HepG2 (cell line): ENCODE measurements at regions not wholly inside any gene's neighbourhood (a gene's known extent, or its start where the extent isn't known, plus 50 kb on each side); places are given as distances from the start of the nearest gene placed in this dataset.

Source experiments
- ATAC-seq: fragments of 200-7000 bp; cut with Tn5 transposase; 3 replicates; pipeline ENCODE4 v1.9.1; 2020; ENCODE audit warnings: mild to moderate bottlenecking, moderate library complexity
- BruUV-seq: library from RNA; stranded (reverse); fragments of 400-500 nt; replicated peaks from 2 replicates; lab custom pipeline; 2021; lab: Mats Ljungman, UMichigan
- CTCF ChIA-PET: fragments of 300-600 bp; formaldehyde crosslinking; extraction: SDS; loops from one replicate; lab custom pipeline; 2021; ENCODE audit warnings: low total read pairs, inconsistent platforms, low intra/inter-chr PET ratio; lab: Yijun Ruan, JAX
- POLR2A ChIA-PET: fragments of 350-600 bp; sonication (Branson Sonifier 250); formaldehyde crosslinking; loops from one replicate; lab custom pipeline; 2020; ENCODE audit warnings: antibody characterized with exemption, inconsistent platforms; lab: Yijun Ruan, JAX
- DNase-seq: peaks from one replicate; pipeline ENCODE4 v3.0.0-alpha.2; 2015; ENCODE audit warnings: low spot score
- FAIRE-seq: peaks from 3 replicates; lab custom pipeline; 2011; peaks lifted over from hg19 to GRCh38; lab: Jason Lieb, UNC
- H2AFZ ChIP-seq: one replicate; pipeline ENCODE4 v1.6.1; 2011; ENCODE audit warnings: low read length, inconsistent platforms
- H3K27ac ChIP-seq: fragments of 300-600 bp; 3 replicates; pipeline ENCODE4 v1.8.0; 2011; ENCODE audit warnings: mixed run types, mild to moderate bottlenecking, mixed read lengths, low read length, inconsistent platforms; ENCODE audit not compliant: insufficient read depth; ENCODE audit errors: extremely low read length
- H3K27me3 ChIP-seq, 2 experiments: fragments of 200-600 bp in 1 of 2; 2 replicates in 1 of 2; 3 replicates in 1 of 2; pipeline versions ENCODE4 v1.6.0 to v1.8.0; 2011; ENCODE audit warnings: low read length in 2 of 2, mild to moderate bottlenecking in 2 of 2, moderate library complexity in 2 of 2, inconsistent platforms in 1 of 2; ENCODE audit not compliant: insufficient read depth in 2 of 2, control insufficient read depth in 1 of 2
- H3K36me3 ChIP-seq, 2 experiments: fragments of 200-600 bp in 1 of 2; replicated peaks in 1 of 2; 2 replicates in 1 of 2; 3 replicates in 1 of 2; pipeline versions ENCODE4 v1.5.1 to v1.8.0; 2011; ENCODE audit warnings: low read length in 2 of 2, inconsistent platforms in 1 of 2; ENCODE audit not compliant: insufficient read depth in 2 of 2, control insufficient read depth in 1 of 2
- H3K4me1 ChIP-seq: 2 replicates; pipeline ENCODE4 v1.5.1; 2012; ENCODE audit warnings: low read length, inconsistent platforms; ENCODE audit not compliant: insufficient read depth
- H3K4me2 ChIP-seq: 2 replicates; pipeline ENCODE4 v1.6.0; 2011; ENCODE audit warnings: low read depth, low read length, inconsistent platforms
- H3K4me3 ChIP-seq, 3 experiments: fragments of 200-600 bp in 1 of 3; sonication (generic), shearing (Covaris generic) in 1 of 3; replicated peaks in 1 of 3; 2 replicates each; pipeline ENCODE4 v1.5.1; 2011 to 2016; ENCODE audit warnings: low read length in 3 of 3, inconsistent platforms in 2 of 3, low read depth in 2 of 3, mild to moderate bottlenecking in 2 of 3, control low read depth in 1 of 3, mixed read lengths in 1 of 3; ENCODE audit not compliant: insufficient read depth in 1 of 3
- H3K79me2 ChIP-seq: one replicate; pipeline ENCODE4 v1.6.1; 2011; ENCODE audit warnings: low read length, inconsistent platforms; ENCODE audit not compliant: insufficient read depth
- H3K9ac ChIP-seq: 2 replicates; pipeline ENCODE4 v1.6.0; 2011; ENCODE audit warnings: mild to moderate bottlenecking, low read depth, low read length, inconsistent platforms; ENCODE audit not compliant: insufficient read depth
- H3K9me3 ChIP-seq: 2 replicates; pipeline ENCODE4 v1.5.1; 2012; ENCODE audit warnings: mild to moderate bottlenecking, low read length
- H4K20me1 ChIP-seq: 2 replicates; pipeline ENCODE4 v1.6.0; 2011; ENCODE audit warnings: inconsistent platforms, mild to moderate bottlenecking, low read length, moderate library complexity; ENCODE audit not compliant: insufficient read depth
- CAMTA2 ChIP-seq: sonication (generic); formaldehyde crosslinking; IDR thresholded peaks from 2 replicates; pipeline ENCODE4 v1.4.0; 2020; ENCODE audit warnings: mild to moderate bottlenecking, missing genetic modification reagents, borderline replicate concordance
- HMG20A ChIP-seq: IDR thresholded peaks from 2 replicates; pipeline ENCODE4 v1.6.1; 2016; ENCODE audit warnings: borderline replicate concordance
- NCOA2 ChIP-seq: sonication (generic); formaldehyde crosslinking; IDR thresholded peaks from 2 replicates; pipeline ENCODE4 v1.8.0; 2022; ENCODE audit warnings: inconsistent platforms
- NR2F1 ChIP-seq, 2 experiments: fragments of 450-650 bp in 1 of 2; formaldehyde crosslinking in 1 of 2; IDR thresholded peaks; 2 replicates each; pipeline versions ENCODE4 v1.5.0 to v1.6.1; 2016 to 2020; ENCODE audit warnings: mild to moderate bottlenecking in 1 of 2, missing compliant biosample characterization in 1 of 2, missing genetic modification reagents in 1 of 2, moderate library complexity in 1 of 2
- POLR2A ChIP-seq, 2 experiments: IDR thresholded peaks; 2 replicates each; pipeline ENCODE4 v1.6.1; 2011; ENCODE audit warnings: low read depth in 2 of 2, low read length in 2 of 2, mild to moderate bottlenecking in 1 of 2, moderate library complexity in 1 of 2; ENCODE audit not compliant: insufficient read depth in 1 of 2
- PRDM10 ChIP-seq: sonication (generic); formaldehyde crosslinking; IDR thresholded peaks from 2 replicates; pipeline ENCODE4 v1.4.0; 2020; ENCODE audit warnings: low read depth, missing genetic modification reagents
- RBM39 ChIP-seq: fragments of 200-400 bp; formaldehyde crosslinking; IDR thresholded peaks from one replicate; pipeline ENCODE4 v1.6.1; 2018; ENCODE audit warnings: antibody characterized with exemption, mild to moderate bottlenecking, low read depth, low read length; ENCODE audit not compliant: poor library complexity, severe bottlenecking
- SCMH1 ChIP-seq: sonication (generic); formaldehyde crosslinking; IDR thresholded peaks from 2 replicates; pipeline ENCODE4 v1.9.0; 2021; ENCODE audit warnings: missing genetic modification reagents, mild to moderate bottlenecking, borderline replicate concordance
- ZBTB44 ChIP-seq: sonication (generic); formaldehyde crosslinking; IDR thresholded peaks from 2 replicates; pipeline ENCODE4 v1.4.0; 2020; ENCODE audit warnings: missing genetic modification reagents
- WGBS: methylation state at CpG from one replicate; pipeline ENCODE4 v1.1.6; 2017; ENCODE audit warnings: low lambda C conversion rate; 5-methylcytosine and 5-hydroxymethylcytosine counted together
- in situ Hi-C: cut with HindIII; loops from 2 replicates; pipeline ENCODE4 v1.10.0; 2017; ENCODE audit warnings: low pct_unique_long_range_greater_than_20kb; ENCODE audit not compliant: extremely low pct_ligation_motif_present
- intact Hi-C: fragments of 100-400 bp; cut with micrococcal nuclease; formaldehyde crosslinking; loops from one replicate; pipeline ENCODE4 v1.10.0; 2022; ENCODE audit not compliant: unreplicated experiment

- in situ Hi-C loops (no loop called here), intact Hi-C loops (no loop called here)
- no peaks in the 10 kb centered on the region for H3K36me3 ChIP-seq
- no peaks in the 10 kb centered on the region for H4K20me1 ChIP-seq
- H3K27me3 ChIP-seq: no peaks in the 10 kb centered on the region
- no peak for FAIRE-seq
- H3K9me3 ChIP-seq: peaks cover 63% of the 10 kb centered on the region
- no peak overlapping the region for H3K4me3 ChIP-seq
- no TSS peak for BruUV-seq
- H3K4me1 ChIP-seq: no peaks in the 10 kb centered on the region
- DNase-seq: no peak
- 0% methylated on average over 1 of the region's 1 CpG for WGBS
- no peak overlapping the region for H3K4me2 ChIP-seq
- H3K27ac ChIP-seq: no peak overlapping the region
- ChIA-PET CTCF (no interaction called here), POLR2A (no interaction called here)
- TF ChIP-seq NCOA2 (CRISPR knock-in tag): no peak
- TF ChIP-seq HMG20A (CRISPR knock-in tag): no peak
- no peak for TF ChIP-seq CAMTA2 (CRISPR knock-in tag)
- H2AFZ ChIP-seq: no peak overlapping the region
- no peak overlapping the region for H3K9ac ChIP-seq
- H3K79me2 ChIP-seq: no peaks in the 10 kb centered on the region
- no peak for ATAC-seq
Observed at GRCh38 chr1:82263396-82263795, 462.7 kb downstream of the ADGRL2 start.

GRCh38 chr1:82260666-82261065, 459.9 kb downstream of the ADGRL2 start:
- Histone ChIP-seq H2AFZ (no peak overlapping the region), H3K9ac (no peak overlapping the region), H3K36me3 (no peaks in the 10 kb centered on the region), H3K4me1 (no peaks in the 10 kb centered on the region), H3K27ac (no peak overlapping the region), H3K4me3 (no peak overlapping the region), H3K79me2 (no peaks in the 10 kb centered on the region), H4K20me1 (no peaks in the 10 kb centered on the region), H3K27me3 (no peaks in the 10 kb centered on the region), H3K4me2 (no peak overlapping the region), H3K9me3 (peaks cover 53% of the 10 kb centered on the region)
- ATAC-seq (no peak), DNase-seq (no peak), FAIRE-seq (no peak)
- ChIA-PET CTCF (no interaction called here), POLR2A (no interaction called here)
- no TSS peak for BruUV-seq
- WGBS: 0% methylated on average over 1 of the region's 1 CpG
- intact Hi-C loops: no loop called here
- TF ChIP-seq SCMH1 (CRISPR knock-in tag) (no peak), ZBTB44 (CRISPR knock-in tag) (no peak), POLR2A (IDR thresholded peaks at IDR 0.05; ENCODE audit: insufficient read depth in 1 of 2, low read depth in 2 of 2, low read length in 2 of 2) (no peak), RBM39 (no peak), PRDM10 (CRISPR knock-in tag) (no peak), NR2F1 (CRISPR knock-in tag; IDR thresholded peaks at IDR 0.05) (no peak)
- in situ Hi-C loops: no loop called here
